K562 (cell line): ENCODE measurements at regions not wholly inside any gene's neighbourhood (a gene's known extent, or its start where the extent isn't known, plus 50 kb on each side); places are given as distances from the start of the nearest gene placed in this dataset.

Experiments used
- ATAC-seq: fragments of 200-7000 bp; cut with Tn5 transposase; 3 replicates; pipeline ENCODE4 v1.9.1; 2020; ENCODE audit warnings: moderate library complexity
- BruUV-seq: library from RNA; stranded (reverse); fragments of 400-500 nt; replicated peaks from 2 replicates; lab custom pipeline; 2021; lab: Mats Ljungman, UMichigan
- CTCF ChIA-PET: fragments of 300-600 bp; formaldehyde crosslinking; extraction: SDS; loops from one replicate; lab custom pipeline; 2021; ENCODE audit warnings: low intra/inter-chr PET ratio; lab: Yijun Ruan, JAX
- POLR2A ChIA-PET: fragments of 300-600, 350-650 bp; sonication (Branson Sonifier 250); formaldehyde crosslinking; extraction: SDS; loops from one replicate; lab custom pipeline; 2021; ENCODE audit warnings: antibody characterized with exemption, inconsistent platforms; lab: Yijun Ruan, JAX
- DNase-seq, 4 experiments: peaks; one replicate each; pipeline versions ENCODE4 v3.0.0 to v3.0.0-alpha.2; 2011 to 2018; ENCODE audit warnings: low spot score in 3 of 4, mixed read lengths in 3 of 4; ENCODE audit errors: extremely low read depth in 1 of 4
- FAIRE-seq: peaks from 2 replicates; lab custom pipeline; 2011; peaks lifted over from hg19 to GRCh38; lab: Jason Lieb, UNC
- H2AFZ ChIP-seq: 2 replicates; pipeline ENCODE4 v1.6.0; 2011; ENCODE audit warnings: low read depth, low read length, control low read depth, inconsistent platforms
- H3K27ac ChIP-seq: fragments of 200-600 bp; 3 replicates; pipeline ENCODE4 v1.8.0; 2011; ENCODE audit warnings: low read depth, mild to moderate bottlenecking, control low read depth, inconsistent platforms, low read length, moderate library complexity, mixed read lengths; ENCODE audit errors: extremely low read depth
- H3K27me3 ChIP-seq, 2 experiments: fragments of 300-600 bp in 1 of 2; 2 replicates in 1 of 2; 3 replicates in 1 of 2; pipeline versions ENCODE4 v1.6.0 to v1.8.0; 2011; ENCODE audit warnings: inconsistent platforms in 2 of 2, low read length in 2 of 2, mild to moderate bottlenecking in 1 of 2, mixed read lengths in 1 of 2, moderate library complexity in 1 of 2; ENCODE audit not compliant: control insufficient read depth in 2 of 2, insufficient read depth in 2 of 2
- H3K36me3 ChIP-seq: fragments of 300-600 bp; 3 replicates; pipeline ENCODE4 v1.8.0; 2011; ENCODE audit warnings: mild to moderate bottlenecking, low read length, inconsistent platforms; ENCODE audit not compliant: control insufficient read depth, insufficient read depth
- H3K4me1 ChIP-seq, 2 experiments: fragments of 200-600 bp in 1 of 2; replicated peaks in 1 of 2; 2 replicates in 1 of 2; 3 replicates in 1 of 2; pipeline versions ENCODE4 v1.5.1 to v1.8.0; 2011; ENCODE audit warnings: inconsistent platforms in 2 of 2, low read length in 2 of 2, mild to moderate bottlenecking in 1 of 2, mixed read lengths in 1 of 2, moderate library complexity in 1 of 2; ENCODE audit not compliant: control insufficient read depth in 2 of 2, insufficient read depth in 2 of 2
- H3K4me2 ChIP-seq: 2 replicates; pipeline ENCODE4 v1.6.1; 2011; ENCODE audit warnings: low read length, control low read depth, inconsistent platforms, mixed read lengths; ENCODE audit not compliant: insufficient read depth
- H3K4me3 ChIP-seq: fragments of 200-600 bp; sonication (generic), shearing (Covaris generic); 2 replicates; pipeline ENCODE4 v1.5.1; 2016; ENCODE audit warnings: control low read depth, inconsistent platforms
- H3K79me2 ChIP-seq: fragments of 200-600 bp; 3 replicates; pipeline ENCODE4 v1.8.0; 2011; ENCODE audit warnings: low read length, inconsistent platforms; ENCODE audit not compliant: control insufficient read depth, insufficient read depth
- H3K9ac ChIP-seq, 2 experiments: 2 replicates each; pipeline versions ENCODE4 v1.6.0 to v1.6.1; 2011; ENCODE audit warnings: low read depth in 2 of 2, low read length in 2 of 2, control low read depth in 1 of 2, inconsistent platforms in 1 of 2, mild to moderate bottlenecking in 1 of 2, mixed read lengths in 1 of 2; ENCODE audit not compliant: insufficient read depth in 1 of 2
- H3K9me1 ChIP-seq: one replicate; pipeline ENCODE4 v1.6.0; 2011; ENCODE audit warnings: inconsistent platforms, mild to moderate bottlenecking, low read length, moderate library complexity; ENCODE audit not compliant: control insufficient read depth, insufficient read depth
- H3K9me3 ChIP-seq: replicated peaks from 2 replicates; pipeline ENCODE4 v1.5.1; 2011; ENCODE audit warnings: low read depth, low read length, inconsistent platforms; ENCODE audit not compliant: control insufficient read depth, insufficient read depth
- H4K20me1 ChIP-seq: replicated peaks from 2 replicates; pipeline ENCODE4 v1.6.1; 2011; ENCODE audit warnings: low read length, inconsistent platforms, mixed read lengths; ENCODE audit not compliant: control insufficient read depth, insufficient read depth
- CGGBP1 ChIP-seq: fragments of 250-450 bp; sonication (Bioruptor Pico); IDR thresholded peaks from 2 replicates; pipeline ENCODE4 v1.9.0; 2021; ENCODE audit warnings: mild to moderate bottlenecking
- FOXJ3 ChIP-seq: sonication (generic); formaldehyde crosslinking; IDR thresholded peaks from 2 replicates; pipeline ENCODE4 v1.4.0; 2020; ENCODE audit warnings: mild to moderate bottlenecking, missing genetic modification reagents
- HNRNPK ChIP-seq: fragments of 200-400 bp; formaldehyde crosslinking; IDR thresholded peaks from one replicate; pipeline ENCODE4 v1.6.1; 2018; ENCODE audit warnings: mild to moderate bottlenecking, low read depth, low read length; ENCODE audit not compliant: poor library complexity, severe bottlenecking
- IRF2 ChIP-seq: sonication (generic); formaldehyde crosslinking; IDR thresholded peaks from 2 replicates; pipeline ENCODE4 v1.8.1; 2022; ENCODE audit warnings: mild to moderate bottlenecking, missing genetic modification reagents
- MAFF ChIP-seq: IDR thresholded peaks from 2 replicates; pipeline ENCODE4 v1.6.1; 2012; ENCODE audit warnings: low read length, improper control_type of control experiment
- ZBED1 ChIP-seq: IDR thresholded peaks from 2 replicates; pipeline ENCODE4 v1.6.1; 2014
- ZBTB1 ChIP-seq: sonication (generic); formaldehyde crosslinking; IDR thresholded peaks from 2 replicates; pipeline ENCODE4 v1.8.1; 2023; ENCODE audit warnings: missing genetic modification reagents, low read depth, mild to moderate bottlenecking, borderline replicate concordance
- ZEB2 ChIP-seq: fragments of 450-650 bp; IDR thresholded peaks from 2 replicates; pipeline ENCODE4 v1.6.1; 2016
- ZNF780A ChIP-seq: fragments of 250-450 bp; sonication (Bioruptor Pico); IDR thresholded peaks from 2 replicates; pipeline ENCODE4 v1.5.0; 2021; ENCODE audit warnings: mild to moderate bottlenecking
- WGBS: fragments of 100-300 bp; shearing (Covaris generic); methylation state at CpG from one replicate; pipeline ENCODE4 v1.1.6; 2016; ENCODE audit warnings: low coverage, mixed read lengths; ENCODE audit not compliant: insufficient coverage; ENCODE audit errors: missing lambda C conversion rate; 5-methylcytosine and 5-hydroxymethylcytosine counted together
- in situ Hi-C: fragments of 300-500 bp; cut with MboI; formaldehyde crosslinking; loops from 4 replicates; pipeline ENCODE4 v1.15.0; 2018; ENCODE audit warnings: inconsistent platforms, mixed read lengths
- intact Hi-C: fragments of 100-400 bp; cut with micrococcal nuclease; formaldehyde crosslinking; loops from 2 replicates; pipeline ENCODE4 v1.14.2; 2022

GRCh38 chr4:14896656-14897175 is 105.6 kb upstream of the CPEB2 start:
- Histone ChIP-seq H2AFZ (no peak overlapping the region), H3K79me2 (no peaks in the 10 kb centered on the region), H3K4me3 (no peak overlapping the region), H3K9ac (no peak overlapping the region), H3K9me1 (no peaks in the 10 kb centered on the region), H3K9me3 (no peaks in the 10 kb centered on the region), H4K20me1 (no peaks in the 10 kb centered on the region), H3K27ac (no peak overlapping the region), H3K27me3 (no peaks in the 10 kb centered on the region), H3K36me3 (no peaks in the 10 kb centered on the region), H3K4me1 (no peaks in the 10 kb centered on the region), H3K4me2 (no peak overlapping the region)
- DNase-seq (no peak), FAIRE-seq (no peak), ATAC-seq (no peak)
- intact Hi-C loops = no loop called here
- TF ChIP-seq ZNF780A (CRISPR knock-in tag) = no peak
- no peak for TF ChIP-seq MAFF
- TF ChIP-seq ZEB2 = no peak
- no peak for TF ChIP-seq HNRNPK
- no peak for TF ChIP-seq ZBTB1 (CRISPR knock-in tag)
- no peak for TF ChIP-seq CGGBP1 (CRISPR knock-in tag)
- TF ChIP-seq ZBED1 = no peak
- no peak for TF ChIP-seq IRF2 (CRISPR knock-in tag)
- TF ChIP-seq FOXJ3 (CRISPR knock-in tag) = no peak
- in situ Hi-C loops = no loop called here
- 4% methylated on average over 2 of the region's 2 CpGs for WGBS
- POLR2A ChIA-PET = no interaction called here
- CTCF ChIA-PET = no interaction called here
- no TSS peak for BruUV-seq
